ENCODE measurements at regions not wholly inside any gene's neighbourhood (a gene's known extent, or its start where the extent isn't known, plus 50 kb on each side); places are given as distances from the start of the nearest gene placed in this dataset.

GRCh38 chr2:88832311-88832991, 141.0 kb downstream of the RPIA start:
- intact Hi-C loops (cut with DNase I): loop anchor here in 1 of 10 donors (5.0 kb wide), 2 partner anchors 40 to 95 kb away; no protein-coding TSS in a partner anchor
- H3K4me3 ChIP-seq: no peak overlapping the region
- H3K27me3 ChIP-seq: no peaks in the 10 kb centered on the region
- peaks cover 0 to 27% (median 8%) of the 10 kb centered on the region in 9 donors for H3K4me1 ChIP-seq
- no peak for TF ChIP-seq CTCF (IDR thresholded peaks at IDR 0.05)
- 79 to 90% methylated on average over 8 of the region's 8 CpGs for WGBS, 2 donors
- ATAC-seq: no peak
- DNase-seq: no peak
- no peaks in the 10 kb centered on the region for H3K36me3 ChIP-seq
- no peak overlapping the region for H3K27ac ChIP-seq
- peaks cover 0 to 3% (median 0%) of the 10 kb centered on the region in 11 donors for H3K9me3 ChIP-seq

DNA sequence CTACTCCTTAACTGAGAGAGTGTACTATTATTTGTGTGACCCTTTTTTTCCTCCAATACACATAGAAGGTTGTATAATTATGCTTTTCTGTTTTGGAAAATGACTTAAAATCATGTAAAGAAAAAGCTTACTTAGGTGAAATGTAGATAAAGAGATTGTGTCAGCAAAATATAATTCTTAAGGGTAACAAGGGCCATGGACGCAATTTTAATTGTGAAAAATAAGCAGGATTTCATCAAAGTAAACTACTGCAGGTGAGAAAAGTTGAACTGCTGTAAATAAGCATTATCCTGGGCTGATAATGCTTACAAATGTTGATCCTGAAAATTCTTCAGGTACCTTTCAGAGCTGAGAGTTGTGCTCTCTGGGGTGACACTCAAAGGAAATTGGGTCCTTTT, 141.5 kb downstream of the RPIA start:
- intact Hi-C loops (cut with DNase I): loop anchor here in 1 of 10 donors (5.0 kb wide), 2 partner anchors 39 to 96 kb away; no protein-coding TSS in a partner anchor
- Histone ChIP-seq H3K27ac (no peak overlapping the region), H3K4me1 (peaks cover 0 to 28% (median 9%) of the 10 kb centered on the region in 9 donors), H3K27me3 (no peaks in the 10 kb centered on the region), H3K9me3 (no peaks in the 10 kb centered on the region), H3K36me3 (no peaks in the 10 kb centered on the region), H3K4me3 (no peak overlapping the region)
- no peak for TF ChIP-seq CTCF (IDR thresholded peaks at IDR 0.05)
- WGBS, 2 donors: 93 to 94% methylated on average over 1 of the region's 1 CpG
- ATAC-seq (no peak), DNase-seq (no peak)

DNA sequence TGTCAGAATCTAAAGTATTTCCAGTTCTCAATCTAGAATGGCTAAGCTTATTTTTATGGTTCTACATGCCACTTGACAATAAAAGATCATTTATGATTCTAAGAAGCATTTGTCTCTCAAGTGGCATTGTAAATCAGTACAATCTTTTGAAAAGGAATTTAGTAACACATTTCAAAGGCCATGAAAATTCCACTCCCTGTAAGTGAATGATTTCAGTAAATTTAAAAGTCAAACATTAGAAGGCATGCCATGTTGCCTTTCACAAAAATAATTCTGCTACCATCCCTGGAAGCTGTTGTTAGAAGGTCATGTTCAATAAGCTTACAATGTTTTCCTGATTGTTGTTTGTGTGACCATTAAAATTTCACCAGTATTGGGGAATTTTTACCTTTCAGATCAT, 142.9 kb downstream of the RPIA start:
- no peak for TF ChIP-seq CTCF (IDR thresholded peaks at IDR 0.05)
- Histone ChIP-seq H3K9me3 (no peaks in the 10 kb centered on the region), H3K27ac (no peak overlapping the region), H3K36me3 (no peaks in the 10 kb centered on the region), H3K4me3 (no peak overlapping the region), H3K27me3 (no peaks in the 10 kb centered on the region), H3K4me1 (peaks cover 0 to 28% (median 4%) of the 10 kb centered on the region in 9 donors)
- intact Hi-C loops (cut with DNase I): loop anchor here in 1 of 10 donors (5.0 kb wide), 2 partner anchors 38 to 97 kb away; no protein-coding TSS in a partner anchor
- DNase-seq: no peak
- ATAC-seq: no peak

DNA sequence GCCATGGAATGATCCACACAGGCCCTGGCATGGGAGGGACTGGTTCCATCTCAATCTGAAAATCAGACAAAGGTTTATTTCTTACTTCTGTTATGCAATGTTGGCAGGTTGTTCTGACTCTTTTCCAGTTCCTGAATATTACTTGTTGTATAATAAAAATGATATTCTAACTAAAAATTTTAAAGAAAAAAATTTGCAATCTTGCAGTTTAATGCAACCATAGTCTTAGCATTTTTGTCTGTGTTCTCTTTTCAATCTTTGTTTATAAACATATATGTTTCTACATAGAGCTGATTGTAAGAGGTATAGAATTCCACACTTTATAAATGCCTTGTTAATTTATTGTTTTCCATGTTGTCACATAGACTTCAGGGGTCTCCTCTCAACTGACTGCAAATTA, 143.4 kb downstream of the RPIA start:
- Histone ChIP-seq H3K27ac (no peak overlapping the region), H3K9me3 (no peaks in the 10 kb centered on the region), H3K27me3 (no peaks in the 10 kb centered on the region), H3K4me1 (peaks cover 0 to 25% (median 4%) of the 10 kb centered on the region in 9 donors), H3K4me3 (no peak overlapping the region), H3K36me3 (no peaks in the 10 kb centered on the region)
- ATAC-seq: no peak
- TF ChIP-seq CTCF (IDR thresholded peaks at IDR 0.05): no peak
- intact Hi-C loops (cut with DNase I): loop anchor here in 1 of 10 donors (5.0 kb wide), 2 partner anchors 37 to 98 kb away; no protein-coding TSS in a partner anchor
- no peak for DNase-seq
